HepG2 (cell line): ENCODE measurements at regions not wholly inside any gene's neighbourhood (a gene's known extent, or its start where the extent isn't known, plus 50 kb on each side); places are given as distances from the start of the nearest gene placed in this dataset.
A peak's percentile ranks its signal among the peaks of the same experiment; 100 is the strongest.
"Not testable (repeated sequence)": the region's sequence is repeated elsewhere in the genome, so short reads cannot be mapped to it uniquely, and the experiment has no call there.

ENCODE experiments used
- ATAC-seq: fragments of 200-7000 bp; cut with Tn5 transposase; 3 replicates; pipeline ENCODE4 v1.9.1; 2020; ENCODE audit warnings: mild to moderate bottlenecking, moderate library complexity
- BruUV-seq: library from RNA; stranded (reverse); fragments of 400-500 nt; replicated peaks from 2 replicates; lab custom pipeline; 2021; lab: Mats Ljungman, UMichigan
- CTCF ChIA-PET: fragments of 300-600 bp; formaldehyde crosslinking; extraction: SDS; loops from one replicate; lab custom pipeline; 2021; ENCODE audit warnings: low total read pairs, inconsistent platforms, low intra/inter-chr PET ratio; lab: Yijun Ruan, JAX
- POLR2A ChIA-PET: fragments of 350-600 bp; sonication (Branson Sonifier 250); formaldehyde crosslinking; loops from one replicate; lab custom pipeline; 2020; ENCODE audit warnings: antibody characterized with exemption, inconsistent platforms; lab: Yijun Ruan, JAX
- DNase-seq: peaks from one replicate; pipeline ENCODE4 v3.0.0-alpha.2; 2015; ENCODE audit warnings: low spot score
- FAIRE-seq: peaks from 3 replicates; lab custom pipeline; 2011; peaks lifted over from hg19 to GRCh38; lab: Jason Lieb, UNC
- H2AFZ ChIP-seq: one replicate; pipeline ENCODE4 v1.6.1; 2011; ENCODE audit warnings: low read length, inconsistent platforms
- H3K27ac ChIP-seq: fragments of 300-600 bp; 3 replicates; pipeline ENCODE4 v1.8.0; 2011; ENCODE audit warnings: mixed run types, mild to moderate bottlenecking, mixed read lengths, low read length, inconsistent platforms; ENCODE audit not compliant: insufficient read depth; ENCODE audit errors: extremely low read length
- H3K27me3 ChIP-seq, 2 experiments: fragments of 200-600 bp in 1 of 2; 2 replicates in 1 of 2; 3 replicates in 1 of 2; pipeline versions ENCODE4 v1.6.0 to v1.8.0; 2011; ENCODE audit warnings: low read length in 2 of 2, mild to moderate bottlenecking in 2 of 2, moderate library complexity in 2 of 2, inconsistent platforms in 1 of 2; ENCODE audit not compliant: insufficient read depth in 2 of 2, control insufficient read depth in 1 of 2
- H3K36me3 ChIP-seq, 2 experiments: fragments of 200-600 bp in 1 of 2; replicated peaks in 1 of 2; 2 replicates in 1 of 2; 3 replicates in 1 of 2; pipeline versions ENCODE4 v1.5.1 to v1.8.0; 2011; ENCODE audit warnings: low read length in 2 of 2, inconsistent platforms in 1 of 2; ENCODE audit not compliant: insufficient read depth in 2 of 2, control insufficient read depth in 1 of 2
- H3K4me1 ChIP-seq: 2 replicates; pipeline ENCODE4 v1.5.1; 2012; ENCODE audit warnings: low read length, inconsistent platforms; ENCODE audit not compliant: insufficient read depth
- H3K4me2 ChIP-seq: 2 replicates; pipeline ENCODE4 v1.6.0; 2011; ENCODE audit warnings: low read depth, low read length, inconsistent platforms
- H3K4me3 ChIP-seq, 3 experiments: fragments of 200-600 bp in 1 of 3; sonication (generic), shearing (Covaris generic) in 1 of 3; replicated peaks in 1 of 3; 2 replicates each; pipeline ENCODE4 v1.5.1; 2011 to 2016; ENCODE audit warnings: low read length in 3 of 3, inconsistent platforms in 2 of 3, low read depth in 2 of 3, mild to moderate bottlenecking in 2 of 3, control low read depth in 1 of 3, mixed read lengths in 1 of 3; ENCODE audit not compliant: insufficient read depth in 1 of 3
- H3K79me2 ChIP-seq: one replicate; pipeline ENCODE4 v1.6.1; 2011; ENCODE audit warnings: low read length, inconsistent platforms; ENCODE audit not compliant: insufficient read depth
- H3K9ac ChIP-seq: 2 replicates; pipeline ENCODE4 v1.6.0; 2011; ENCODE audit warnings: mild to moderate bottlenecking, low read depth, low read length, inconsistent platforms; ENCODE audit not compliant: insufficient read depth
- H3K9me3 ChIP-seq: 2 replicates; pipeline ENCODE4 v1.5.1; 2012; ENCODE audit warnings: mild to moderate bottlenecking, low read length
- H4K20me1 ChIP-seq: 2 replicates; pipeline ENCODE4 v1.6.0; 2011; ENCODE audit warnings: inconsistent platforms, mild to moderate bottlenecking, low read length, moderate library complexity; ENCODE audit not compliant: insufficient read depth
- GATAD2A ChIP-seq: IDR thresholded peaks from 2 replicates; pipeline ENCODE4 v1.6.1; 2016
- HNF1A ChIP-seq, 2 experiments: sonication (generic) in 1 of 2; formaldehyde crosslinking in 1 of 2; IDR thresholded peaks; 2 replicates each; pipeline versions ENCODE4 v1.4.0 to v1.6.1; 2016 to 2020; ENCODE audit warnings: borderline replicate concordance in 1 of 2, low read depth in 1 of 2, mild to moderate bottlenecking in 1 of 2, missing genetic modification reagents in 1 of 2
- HOXA5 ChIP-seq: sonication (generic); formaldehyde crosslinking; IDR thresholded peaks from 2 replicates; pipeline ENCODE4 v1.4.0; 2020; ENCODE audit warnings: missing genetic modification reagents
- NONO ChIP-seq, 2 experiments: fragments of 450-650 bp in 1 of 2; sonication (generic) in 1 of 2; formaldehyde crosslinking in 1 of 2; IDR thresholded peaks in 1 of 2; conservative IDR thresholded peaks in 1 of 2; 2 replicates each; pipeline versions ENCODE4 v1.6.1 to v1.8.0; 2017 to 2022; ENCODE audit warnings: mild to moderate bottlenecking in 1 of 2, missing genetic modification reagents in 1 of 2, moderate library complexity in 1 of 2
- NR2F1 ChIP-seq, 2 experiments: fragments of 450-650 bp in 1 of 2; formaldehyde crosslinking in 1 of 2; IDR thresholded peaks; 2 replicates each; pipeline versions ENCODE4 v1.5.0 to v1.6.1; 2016 to 2020; ENCODE audit warnings: mild to moderate bottlenecking in 1 of 2, missing compliant biosample characterization in 1 of 2, missing genetic modification reagents in 1 of 2, moderate library complexity in 1 of 2
- PPARG ChIP-seq: conservative IDR thresholded peaks from 2 replicates; pipeline ENCODE4 v1.6.1; 2016; ENCODE audit warnings: missing biosample characterization, missing genetic modification reagents
- RFXAP ChIP-seq: sonication (generic); formaldehyde crosslinking; IDR thresholded peaks from 2 replicates; pipeline ENCODE4 v1.4.0; 2020; ENCODE audit warnings: missing genetic modification reagents, borderline replicate concordance
- SP140L ChIP-seq: sonication (generic); formaldehyde crosslinking; IDR thresholded peaks from 2 replicates; pipeline ENCODE4 v1.4.0; 2020; ENCODE audit warnings: missing genetic modification reagents, borderline replicate concordance
- ZBTB42 ChIP-seq: sonication (generic); formaldehyde crosslinking; IDR thresholded peaks from 2 replicates; pipeline ENCODE4 v1.5.0; 2020; ENCODE audit warnings: mild to moderate bottlenecking, missing genetic modification reagents
- ZNF331 ChIP-seq: sonication (generic); formaldehyde crosslinking; IDR thresholded peaks from 2 replicates; pipeline ENCODE4 v1.4.0; 2020; ENCODE audit warnings: missing genetic modification reagents
- ZNF598 ChIP-seq: sonication (generic); formaldehyde crosslinking; IDR thresholded peaks from 2 replicates; pipeline ENCODE4 v1.5.1; 2020; ENCODE audit warnings: mild to moderate bottlenecking, missing genetic modification reagents, borderline replicate concordance
- ZNF629 ChIP-seq: sonication (generic); formaldehyde crosslinking; conservative IDR thresholded peaks from 2 replicates; pipeline ENCODE4 v1.5.0; 2020; ENCODE audit warnings: missing genetic modification reagents
- ZNF639 ChIP-seq: conservative IDR thresholded peaks from 2 replicates; pipeline ENCODE4 v1.6.1; 2018; ENCODE audit warnings: missing genetic modification reagents
- ZNF670 ChIP-seq: sonication (generic); formaldehyde crosslinking; IDR thresholded peaks from 2 replicates; pipeline ENCODE4 v1.8.0; 2022; ENCODE audit warnings: mild to moderate bottlenecking, missing genetic modification reagents, borderline replicate concordance
- ZXDC ChIP-seq: sonication (generic); formaldehyde crosslinking; IDR thresholded peaks from 2 replicates; pipeline ENCODE4 v1.5.0; 2020; ENCODE audit warnings: mild to moderate bottlenecking, missing genetic modification reagents
- WGBS: methylation state at CpG from one replicate; pipeline ENCODE4 v1.1.6; 2017; ENCODE audit warnings: low lambda C conversion rate; 5-methylcytosine and 5-hydroxymethylcytosine counted together
- in situ Hi-C: cut with HindIII; loops from 2 replicates; pipeline ENCODE4 v1.10.0; 2017; ENCODE audit warnings: low pct_unique_long_range_greater_than_20kb; ENCODE audit not compliant: extremely low pct_ligation_motif_present
- intact Hi-C: fragments of 100-400 bp; cut with micrococcal nuclease; formaldehyde crosslinking; loops from one replicate; pipeline ENCODE4 v1.10.0; 2022; ENCODE audit not compliant: unreplicated experiment

- TF ChIP-seq ZXDC (CRISPR knock-in tag) (no peak), PPARG (CRISPR knock-in tag) (no peak), ZNF629 (0 out of 2 replicates have a peak, but pooled peaks have one; percentile 28), ZNF598 (no peak), RFXAP (CRISPR knock-in tag) (no peak), ZNF670 (CRISPR knock-in tag) (no peak), SP140L (CRISPR knock-in tag) (no peak), HOXA5 (CRISPR knock-in tag) (0 out of 2 replicates have a peak, but pooled peaks have one; percentile 38), ZNF639 (0 out of 2 replicates have a peak, but pooled peaks have one; percentile 31), GATAD2A (CRISPR knock-in tag) (peak; percentile 88), HNF1A (IDR thresholded peaks at IDR 0.05; ENCODE audit: low read depth) (no peak), HNF1A (CRISPR knock-in tag; IDR thresholded peaks at IDR 0.05; ENCODE audit: borderline replicate concordance) (peak; percentile 19; the same call in 1 of the 2 replicates), NONO (IDR thresholded peaks at IDR 0.05) (no peak), NONO (CRISPR knock-in tag; conservative IDR thresholded peaks at IDR 0.05) (no peak), NR2F1 (CRISPR knock-in tag; IDR thresholded peaks at IDR 0.05) (0 out of 4 replicates have a peak, but pooled peaks of 1 of the 2 experiments have one; percentile 46), ZNF331 (CRISPR knock-in tag) (peak; percentile 25; the same call in 1 of the 2 replicates), ZBTB42 (no peak)
These were observed 90.5 kb upstream of the SNX9 start (continued) for GRCh38 chr6:157732416-157733161.

- H3K9ac ChIP-seq, intact Hi-C loops, H3K27ac ChIP-seq, FAIRE-seq, BruUV-seq, H3K79me2 ChIP-seq, H4K20me1 ChIP-seq, H3K36me3 ChIP-seq, ATAC-seq, in situ Hi-C loops, H3K27me3 ChIP-seq, H3K9me3 ChIP-seq, H3K4me2 ChIP-seq, POLR2A ChIA-PET, H2AFZ ChIP-seq, H3K4me3 ChIP-seq, CTCF ChIA-PET, DNase-seq: not testable (repeated sequence)
- peaks cover 41% of the 10 kb centered on the region for H3K4me1 ChIP-seq
- 73% methylated on average over 4 of the region's 4 CpGs for WGBS
These were observed 86.5 kb upstream of the SNX9 start for GRCh38 chr6:157736555-157736954.
